K562 (cell line): ENCODE measurements at regions not wholly inside any gene's neighbourhood (a gene's known extent, or its start where the extent isn't known, plus 50 kb on each side); places are given as distances from the start of the nearest gene placed in this dataset.

Experiments
- CBX8 ChIP-seq: fragments of 200-600 bp; sonication (generic); IDR thresholded peaks from 2 replicates; pipeline ENCODE4 v1.6.1; 2012; ENCODE audit warnings: borderline replicate concordance, mixed run types, low read depth, mild to moderate bottlenecking, moderate library complexity, mixed read lengths, low read length, control low read depth, inconsistent platforms; ENCODE audit not compliant: poor library complexity, severe bottlenecking; ENCODE audit errors: extremely low read depth
- HIVEP1 ChIP-seq: fragments of 250-450 bp; sonication (Bioruptor Pico); IDR thresholded peaks from 2 replicates; pipeline ENCODE4 v1.4.0; 2020; ENCODE audit warnings: mild to moderate bottlenecking
- MCM2 ChIP-seq: fragments of 450-650 bp; IDR thresholded peaks from 2 replicates; pipeline ENCODE4 v1.6.1; 2017; ENCODE audit warnings: low read depth, mild to moderate bottlenecking
- MXI1 ChIP-seq: IDR thresholded peaks from 2 replicates; pipeline ENCODE4 v1.6.1; 2011; ENCODE audit warnings: low read depth, mild to moderate bottlenecking, improper control_type of control experiment, low read length
- NCOR1 ChIP-seq: fragments of 450-650 bp; IDR thresholded peaks from 2 replicates; pipeline ENCODE4 v1.6.1; 2016; ENCODE audit warnings: mild to moderate bottlenecking, moderate library complexity
- PHF20 ChIP-seq: fragments of 450-650 bp; IDR thresholded peaks from 2 replicates; pipeline ENCODE4 v1.6.1; 2018; ENCODE audit not compliant: partially characterized antibody
- SOX6 ChIP-seq: fragments of 450-650 bp; IDR thresholded peaks from 2 replicates; pipeline ENCODE4 v1.6.1; 2014; ENCODE audit warnings: mild to moderate bottlenecking
- TF ChIP-seq, protein P1 (sequence below): fragments of 150-350 bp; IDR thresholded peaks from 2 replicates; pipeline ENCODE4 v1.6.1; 2014; ENCODE audit warnings: low read depth, mild to moderate bottlenecking, low read length, borderline replicate concordance
- TF ChIP-seq, protein P2 (sequence below): fragments of 250-450 bp; sonication (Bioruptor Pico); IDR thresholded peaks from 2 replicates; pipeline ENCODE4 v1.4.0; 2020; ENCODE audit warnings: mild to moderate bottlenecking

DNA sequence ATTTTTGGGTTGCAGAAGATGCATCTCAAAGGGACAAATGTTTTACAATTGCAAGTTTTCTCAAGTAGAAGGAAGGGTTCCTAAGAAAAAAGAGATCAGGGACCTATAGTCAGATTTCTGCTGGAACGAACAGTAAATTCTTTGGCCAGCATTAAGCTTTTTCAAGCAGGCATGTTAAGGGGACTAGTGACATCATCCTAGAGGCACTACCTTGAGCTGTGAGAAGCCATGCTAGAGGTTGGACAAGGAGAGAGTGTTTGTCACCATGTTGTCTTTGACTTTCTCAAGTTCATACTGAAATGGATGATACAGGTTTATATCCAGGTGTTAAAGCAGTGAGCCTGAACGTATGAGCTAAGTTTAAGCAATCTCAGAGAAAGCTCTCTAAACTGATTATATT lies 85.2 kb upstream of the WDR72 start (continued):
- TF ChIP-seq, protein P1, sequence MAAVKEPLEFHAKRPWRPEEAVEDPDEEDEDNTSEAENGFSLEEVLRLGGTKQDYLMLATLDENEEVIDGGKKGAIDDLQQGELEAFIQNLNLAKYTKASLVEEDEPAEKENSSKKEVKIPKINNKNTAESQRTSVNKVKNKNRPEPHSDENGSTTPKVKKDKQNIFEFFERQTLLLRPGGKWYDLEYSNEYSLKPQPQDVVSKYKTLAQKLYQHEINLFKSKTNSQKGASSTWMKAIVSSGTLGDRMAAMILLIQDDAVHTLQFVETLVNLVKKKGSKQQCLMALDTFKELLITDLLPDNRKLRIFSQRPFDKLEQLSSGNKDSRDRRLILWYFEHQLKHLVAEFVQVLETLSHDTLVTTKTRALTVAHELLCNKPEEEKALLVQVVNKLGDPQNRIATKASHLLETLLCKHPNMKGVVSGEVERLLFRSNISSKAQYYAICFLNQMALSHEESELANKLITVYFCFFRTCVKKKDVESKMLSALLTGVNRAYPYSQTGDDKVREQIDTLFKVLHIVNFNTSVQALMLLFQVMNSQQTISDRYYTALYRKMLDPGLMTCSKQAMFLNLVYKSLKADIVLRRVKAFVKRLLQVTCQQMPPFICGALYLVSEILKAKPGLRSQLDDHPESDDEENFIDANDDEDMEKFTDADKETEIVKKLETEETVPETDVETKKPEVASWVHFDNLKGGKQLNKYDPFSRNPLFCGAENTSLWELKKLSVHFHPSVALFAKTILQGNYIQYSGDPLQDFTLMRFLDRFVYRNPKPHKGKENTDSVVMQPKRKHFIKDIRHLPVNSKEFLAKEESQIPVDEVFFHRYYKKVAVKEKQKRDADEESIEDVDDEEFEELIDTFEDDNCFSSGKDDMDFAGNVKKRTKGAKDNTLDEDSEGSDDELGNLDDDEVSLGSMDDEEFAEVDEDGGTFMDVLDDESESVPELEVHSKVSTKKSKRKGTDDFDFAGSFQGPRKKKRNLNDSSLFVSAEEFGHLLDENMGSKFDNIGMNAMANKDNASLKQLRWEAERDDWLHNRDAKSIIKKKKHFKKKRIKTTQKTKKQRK: no peak
- TF ChIP-seq PHF20 (no peak), CBX8 (no peak), MCM2 (no peak), HIVEP1 (no peak), SOX6 (no peak), MXI1 (no peak), NCOR1 (no peak)
- TF ChIP-seq, protein P2, sequence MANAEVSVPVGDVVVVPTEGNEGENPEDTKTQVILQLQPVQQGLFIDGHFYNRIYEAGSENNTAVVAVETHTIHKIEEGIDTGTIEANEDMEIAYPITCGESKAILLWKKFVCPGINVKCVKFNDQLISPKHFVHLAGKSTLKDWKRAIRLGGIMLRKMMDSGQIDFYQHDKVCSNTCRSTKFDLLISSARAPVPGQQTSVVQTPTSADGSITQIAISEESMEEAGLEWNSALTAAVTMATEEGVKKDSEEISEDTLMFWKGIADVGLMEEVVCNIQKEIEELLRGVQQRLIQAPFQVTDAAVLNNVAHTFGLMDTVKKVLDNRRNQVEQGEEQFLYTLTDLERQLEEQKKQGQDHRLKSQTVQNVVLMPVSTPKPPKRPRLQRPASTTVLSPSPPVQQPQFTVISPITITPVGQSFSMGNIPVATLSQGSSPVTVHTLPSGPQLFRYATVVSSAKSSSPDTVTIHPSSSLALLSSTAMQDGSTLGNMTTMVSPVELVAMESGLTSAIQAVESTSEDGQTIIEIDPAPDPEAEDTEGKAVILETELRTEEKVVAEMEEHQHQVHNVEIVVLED: no peak
